PC-9 (cell line): ENCODE measurements at regions not wholly inside any gene's neighbourhood (a gene's known extent, or its start where the extent isn't known, plus 50 kb on each side); places are given as distances from the start of the nearest gene placed in this dataset.

Experiments
- CTCF ChIP-seq: fragments of 200-600 bp; sonication (generic); conservative IDR thresholded peaks from 2 replicates; pipeline ENCODE4 v1.6.1; 2017; ENCODE audit warnings: mixed run types, antibody characterized with exemption, mild to moderate bottlenecking, moderate library complexity
- EZH2 ChIP-seq: fragments of 200-600 bp; sonication (generic); IDR thresholded peaks from 2 replicates; pipeline ENCODE4 v1.8.0; 2017; ENCODE audit warnings: antibody characterized with exemption, low read depth

GRCh38 chrX:45699158-45699557, 498.5 kb upstream of the DIPK2B start:
- TF ChIP-seq CTCF = no peak
- no peak for TF ChIP-seq EZH2
